Keratinocyte (primary cell): ENCODE measurements at regions not wholly inside any gene's neighbourhood (a gene's known extent, or its start where the extent isn't known, plus 50 kb on each side); places are given as distances from the start of the nearest gene placed in this dataset.

Experiments used
- CTCF ChIP-seq, 3 experiments: IDR thresholded peaks in 1 of 3; conservative IDR thresholded peaks in 1 of 3; optimal IDR thresholded peaks in 1 of 3; 2 replicates in 2 of 3; 3 replicates in 1 of 3; pipeline versions ENCODE3 to v1.5.1; 2011; ENCODE audit warnings: low read length in 3 of 3, mild to moderate bottlenecking in 3 of 3, moderate library complexity in 2 of 3, control low read depth in 1 of 3, inconsistent platforms in 1 of 3; ENCODE audit not compliant: insufficient read depth in 2 of 3; ENCODE audit errors: extremely low read depth in 1 of 3
- EZH2 ChIP-seq: IDR thresholded peaks from one replicate; pipeline ENCODE4 v1.6.1; 2012; ENCODE audit warnings: inconsistent platforms, mild to moderate bottlenecking, low read length, moderate library complexity

GRCh38 chr7:19972876-19973275 lies 199.5 kb upstream of the TMEM196 start:
- TF ChIP-seq EZH2 = no peak
- no peak for TF ChIP-seq CTCF (optimal IDR thresholded peaks at IDR 0.05 in 1 of 3, IDR thresholded peaks at IDR 0.05 in 1 of 3, conservative IDR thresholded peaks at IDR 0.05 in 1 of 3; ENCODE audit: extremely low read depth in 1 of 3, insufficient read depth in 2 of 3, low read length in 3 of 3)
